Amniotic stem cell (primary cell): ENCODE measurements at regions not wholly inside any gene's neighbourhood (a gene's known extent, or its start where the extent isn't known, plus 50 kb on each side); places are given as distances from the start of the nearest gene placed in this dataset.
A peak's percentile ranks its signal among the peaks of the same experiment; 100 is the strongest.

Experiments used
- DNase-seq: peaks from one replicate; lab custom pipeline; 2025; lab: John Stamatoyannopoulos, UW

DNA sequence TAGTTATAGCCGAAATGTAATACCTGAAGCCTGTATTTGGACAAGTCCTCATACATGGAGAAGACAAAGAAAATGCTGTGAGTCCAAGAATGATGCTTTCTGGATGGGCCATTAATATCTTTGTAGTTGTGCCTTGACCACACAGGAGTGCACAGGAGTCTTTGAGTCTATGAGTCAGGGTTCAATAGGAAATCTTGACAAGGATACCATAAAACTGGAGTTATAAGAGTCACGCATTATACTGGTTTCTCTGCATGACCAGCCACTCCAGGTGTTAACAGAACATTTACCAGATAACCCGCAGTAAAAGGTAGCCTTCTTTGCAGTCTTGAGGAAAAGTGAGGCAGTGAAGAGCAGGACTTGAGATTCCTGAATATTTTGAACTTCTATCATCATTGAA, 464.6 kb upstream of the PKN2 start:
- DNase-seq: no peak

GRCh38 chr1:88221411-88221810, 462.7 kb upstream of the PKN2 start:
- DNase-seq: no peak

- no peak for DNase-seq
Measured at GRCh38 chr1:88224906-88225305, 459.2 kb upstream of the PKN2 start.

- no peak for DNase-seq
Measured at GRCh38 chr1:88228114-88228513, 456.0 kb upstream of the PKN2 start.

GRCh38 chr1:88230126-88230525, 453.9 kb upstream of the PKN2 start:
- DNase-seq: no peak

DNA sequence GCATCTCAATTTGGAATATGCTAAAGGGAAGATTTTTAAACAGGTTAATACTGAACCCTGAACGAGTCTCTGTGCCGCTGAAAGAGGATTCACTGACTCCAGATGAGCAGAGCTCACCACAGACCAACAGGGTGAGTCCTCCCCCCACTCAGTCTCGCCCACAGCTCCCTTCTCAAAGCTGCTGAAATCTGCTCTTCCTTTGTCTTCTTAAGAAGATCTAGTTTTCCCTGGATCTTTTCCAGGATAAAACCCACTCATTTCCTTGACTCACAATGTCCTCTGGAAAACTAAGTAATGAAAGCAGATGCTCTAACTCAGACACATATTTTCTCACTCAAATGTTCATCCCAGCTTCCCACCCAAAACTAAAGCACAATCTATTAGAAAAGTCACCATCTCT, 447.0 kb upstream of the PKN2 start:
- DNase-seq: no peak

DNA sequence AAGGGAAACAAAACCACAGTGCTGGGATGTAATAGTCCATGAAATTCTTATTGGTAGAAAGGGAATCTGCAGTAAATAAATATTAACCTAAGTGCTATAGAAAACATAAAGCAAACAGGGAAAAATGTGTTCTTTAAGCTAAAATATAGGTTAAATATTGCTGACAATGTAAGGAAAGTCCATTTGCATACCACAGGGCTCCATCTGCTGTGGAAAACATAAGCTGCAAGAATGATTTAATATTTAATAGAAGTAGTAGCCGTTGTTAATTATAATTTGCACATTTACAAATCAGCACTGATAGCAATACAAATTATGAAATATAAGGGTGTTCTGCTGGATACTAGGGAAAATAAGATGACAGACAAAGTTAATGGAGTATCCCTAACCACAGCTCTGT, 444.9 kb upstream of the PKN2 start:
- no peak for DNase-seq

- no peak for DNase-seq
Measured at GRCh38 chr1:88247666-88248065, 436.4 kb upstream of the PKN2 start.

DNA sequence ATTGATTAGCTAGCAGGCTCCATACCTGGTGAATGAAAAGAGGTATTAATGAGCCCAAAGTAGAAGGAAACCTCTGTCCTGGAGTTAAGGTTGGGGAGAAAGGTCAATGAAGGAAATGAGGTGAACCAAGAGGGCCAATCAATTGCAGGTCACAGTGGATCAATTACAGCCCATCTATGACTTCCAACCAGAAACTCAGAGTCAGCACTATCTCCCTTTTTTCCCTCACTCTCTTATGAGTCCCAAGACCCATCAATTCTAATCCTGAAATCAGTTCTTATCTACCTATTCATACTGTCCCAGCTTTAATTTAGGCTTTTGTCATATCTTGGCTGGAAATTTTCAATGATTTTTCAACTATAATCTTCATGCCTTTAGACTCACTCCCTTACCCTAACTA, 433.2 kb upstream of the PKN2 start:
- no peak for DNase-seq

GRCh38 chr1:88252745-88253144, 431.3 kb upstream of the PKN2 start:
- no peak for DNase-seq

- DNase-seq: no peak
Measured at GRCh38 chr1:88265606-88266005, 418.5 kb upstream of the PKN2 start.

DNA sequence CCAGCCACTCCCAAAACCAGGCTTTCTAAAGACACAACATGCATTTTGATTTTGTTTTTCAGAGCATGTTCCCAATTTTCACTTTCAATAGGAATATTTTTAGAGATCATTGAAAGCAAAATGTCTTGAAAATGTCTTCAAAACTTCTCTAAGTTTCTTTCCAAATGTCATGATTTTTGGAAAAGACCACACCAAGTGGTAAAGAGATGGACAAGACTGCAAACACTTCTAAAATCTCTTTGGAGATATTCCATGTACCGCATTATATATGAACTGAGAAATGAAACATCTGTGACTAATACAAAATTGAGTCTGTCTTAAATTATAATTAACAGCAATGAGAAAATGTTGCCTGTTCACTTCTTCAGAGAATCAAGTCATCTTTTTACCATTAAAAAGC, 418.0 kb upstream of the PKN2 start:
- DNase-seq: no peak

DNA sequence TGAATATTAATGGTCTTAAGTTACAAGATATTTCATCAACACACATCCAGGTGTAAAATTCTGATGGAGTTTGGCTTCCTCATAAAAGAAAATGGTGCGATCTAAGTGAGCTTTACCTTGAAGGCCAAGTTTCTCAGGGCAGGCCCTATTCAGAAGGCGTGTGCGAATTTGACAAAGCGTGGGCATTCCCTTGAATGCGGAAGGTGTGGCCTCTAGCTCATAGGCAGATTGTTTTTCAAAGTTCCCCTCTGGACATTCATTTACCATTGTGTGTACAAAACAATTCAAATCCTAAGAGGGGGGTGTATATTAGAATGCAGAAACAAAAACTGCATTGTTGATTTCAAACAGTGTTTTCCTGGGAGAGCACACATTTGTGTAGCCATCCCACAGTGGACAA, 411.9 kb upstream of the PKN2 start:
- no peak for DNase-seq

GRCh38 chr1:88274431-88274830, 409.6 kb upstream of the PKN2 start:
- DNase-seq: no peak

DNA sequence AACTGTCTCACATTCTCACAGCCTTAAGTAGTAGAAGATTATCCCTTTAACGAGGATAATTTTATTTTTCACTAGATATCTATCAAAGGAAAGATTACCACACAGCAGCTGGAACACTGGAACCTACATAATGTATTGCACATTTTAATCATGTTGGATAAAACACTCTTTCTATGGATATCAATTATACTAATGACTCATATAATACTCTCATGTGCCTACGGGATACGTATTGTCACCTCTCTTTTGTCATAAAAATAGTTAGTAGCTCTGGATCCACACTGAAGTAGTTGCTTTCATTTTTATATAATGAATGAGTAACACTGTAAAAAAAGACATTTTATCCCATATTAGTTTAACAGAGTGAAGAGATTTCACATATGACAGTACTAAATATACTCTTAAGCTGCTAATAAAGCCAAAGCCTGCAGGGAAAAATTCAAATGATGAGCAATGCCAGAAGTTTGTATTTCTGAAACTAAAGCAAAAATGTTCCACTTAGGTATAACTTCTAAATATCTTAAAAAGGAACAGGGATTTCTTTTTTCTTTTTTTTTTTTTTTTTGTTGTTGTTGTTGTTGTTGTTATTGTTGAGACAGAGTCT, 408.7 kb upstream of the PKN2 start:
- DNase-seq: no peak

DNA sequence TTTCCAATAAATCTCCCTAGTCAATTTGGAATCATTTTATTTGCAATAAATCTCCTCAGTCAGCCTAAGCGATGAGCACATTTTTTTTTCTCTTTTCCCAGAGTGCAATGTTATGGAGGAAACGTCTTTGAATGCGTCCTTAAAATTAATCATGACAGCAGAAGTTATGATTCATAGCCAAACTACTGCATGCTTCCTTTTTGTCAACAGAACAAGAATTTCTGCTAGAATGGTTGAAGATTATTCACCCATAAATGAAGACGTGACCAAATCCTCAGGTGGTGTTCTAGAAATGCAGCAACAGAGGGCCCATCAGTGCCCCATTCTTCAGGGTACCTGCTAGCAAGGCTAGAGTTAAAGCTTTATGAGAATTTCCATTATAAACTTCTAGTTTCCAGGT, 407.9 kb upstream of the PKN2 start:
- DNase-seq: peak; percentile 42

GRCh38 chr1:88284066-88284465, 400.0 kb upstream of the PKN2 start:
- no peak for DNase-seq

- DNase-seq: no peak
Measured at GRCh38 chr1:88284666-88285366, 399.3 kb upstream of the PKN2 start.

GRCh38 chr1:88286716-88287115, 397.4 kb upstream of the PKN2 start:
- DNase-seq: no peak

DNA sequence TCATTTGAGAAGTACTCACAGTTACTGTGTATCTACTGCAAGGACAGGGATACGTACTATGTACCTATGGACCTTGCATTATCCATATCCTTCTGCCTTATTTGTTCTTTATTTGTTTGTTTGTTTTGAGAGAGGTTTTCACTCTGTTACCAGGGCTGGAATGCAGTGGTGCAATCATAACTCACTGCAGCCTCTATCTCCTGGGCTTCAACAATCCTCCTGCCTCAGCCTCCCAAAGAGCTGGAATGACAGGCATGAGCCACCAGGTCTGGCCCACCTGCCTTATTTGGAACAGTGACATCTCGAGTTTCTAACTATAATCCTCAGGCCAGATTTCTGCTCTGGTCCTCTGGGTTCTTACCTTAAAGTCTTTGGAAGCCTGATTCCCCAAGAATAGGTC, 395.5 kb upstream of the PKN2 start:
- DNase-seq: no peak

DNA sequence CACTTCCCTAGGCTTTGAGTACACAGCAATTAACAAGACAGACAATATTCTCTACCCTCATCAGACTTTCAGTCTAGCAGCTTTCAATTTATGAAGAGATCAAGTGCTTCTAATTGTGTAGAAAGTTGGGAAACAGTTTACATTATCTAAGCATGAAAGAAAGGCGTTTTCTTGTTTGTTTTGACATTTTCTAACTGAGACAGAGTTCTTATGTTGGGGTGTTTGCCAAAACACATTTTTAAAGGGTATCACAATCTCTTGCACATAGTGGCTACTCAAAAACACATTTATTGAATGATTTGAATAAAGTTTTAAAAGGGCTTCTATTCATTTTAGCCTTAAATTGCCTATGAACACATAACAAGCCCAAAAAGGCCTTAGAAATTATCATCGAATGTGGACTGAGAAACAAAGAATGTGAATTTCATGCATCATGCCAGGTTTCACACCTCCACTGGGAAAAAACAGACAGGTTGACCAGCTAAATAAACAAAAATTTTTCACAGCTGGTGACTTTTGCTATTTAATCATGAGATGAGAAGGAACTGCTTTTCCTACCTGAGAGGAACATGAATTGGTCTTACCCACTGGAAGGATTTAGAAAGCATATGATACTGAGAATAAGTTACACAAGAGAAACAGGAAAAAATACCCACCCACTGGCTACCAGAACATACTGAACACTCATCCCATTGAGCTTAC, 394.5 kb upstream of the PKN2 start:
- no peak for DNase-seq

- no peak for DNase-seq
Measured at GRCh38 chr1:88291611-88292354, 392.3 kb upstream of the PKN2 start.

- DNase-seq: no peak
Measured at GRCh38 chr1:88293691-88294190, 390.3 kb upstream of the PKN2 start.
